Ovary (tissue), 3 donors: ENCODE measurements at regions not wholly inside any gene's neighbourhood (a gene's known extent, or its start where the extent isn't known, plus 50 kb on each side); places are given as distances from the start of the nearest gene placed in this dataset.

ENCODE experiments used
- CTCF ChIP-seq, 3 donors: fragments of 450-650 bp in 2 of 3; fragments of 200-600 bp in 1 of 3; IDR thresholded peaks; one replicate each; pipeline versions ENCODE4 v1.5.1 to v1.8.0; 2016 to 2022; ENCODE audit warnings: antibody characterized with exemption in 3 of 3, mild to moderate bottlenecking in 1 of 3
- POLR2A ChIP-seq: fragments of 450-650 bp; IDR thresholded peaks from one replicate; pipeline ENCODE4 v1.6.1; 2017; ENCODE audit warnings: antibody characterized with exemption, mild to moderate bottlenecking, moderate library complexity
- donor health status: DM: no; HTN: no; CAD: no.

GRCh38 chr15:62807539-62808130, 234.9 kb upstream of the TPM1 start:
- TF ChIP-seq CTCF (IDR thresholded peaks at IDR 0.05): no peak
- no peak for TF ChIP-seq POLR2A
